ENCODE measurements at regions not wholly inside any gene's neighbourhood (a gene's known extent, or its start where the extent isn't known, plus 50 kb on each side); places are given as distances from the start of the nearest gene placed in this dataset.

- H3K27ac ChIP-seq (ENCODE audit: insufficient read depth, low read depth, low read length): no peak overlapping the region
- FAIRE-seq: no peak
- H3K9me3 ChIP-seq (replicated peaks; ENCODE audit: control insufficient read depth, insufficient read depth, low read length): no peaks in the 10 kb centered on the region
- CTCF ChIA-PET: no interaction called here
- dilution Hi-C loops (cut with MboI; ENCODE audit: extremely low pct_ligation_motif_present, low sequenced_read_pairs): no loop called here
- no peak overlapping the region for H3K4me3 ChIP-seq (replicated peaks in 1 of 3; ENCODE audit: insufficient read depth in 1 of 3, low read depth in 1 of 3, low read length in 3 of 3)
- POLR2A ChIA-PET: no interaction called here
- no peaks in the 10 kb centered on the region for H3K79me2 ChIP-seq (ENCODE audit: control insufficient read depth, insufficient read depth, low read length)
- H4K20me1 ChIP-seq (replicated peaks; ENCODE audit: control insufficient read depth, extremely low read depth, insufficient read depth, low read length): no peaks in the 10 kb centered on the region
- TF ChIP-seq EZH2 (IDR thresholded peaks at IDR 0.05; ENCODE audit: borderline replicate concordance, low read depth, low read length, severe bottlenecking) (no peak), CTCF (IDR thresholded peaks at IDR 0.05; ENCODE audit: extremely low read depth in 1 of 2, insufficient read depth in 1 of 2, low read depth in 1 of 2, low read length in 2 of 2) (no peak), MYC (IDR thresholded peaks at IDR 0.05; ENCODE audit: low read depth, low read length) (no peak)
- H3K9me1 ChIP-seq (replicated peaks; ENCODE audit: control insufficient read depth, extremely low read depth, insufficient read depth, low read length): no peaks in the 10 kb centered on the region
- no peak overlapping the region for H3K9ac ChIP-seq (replicated peaks; ENCODE audit: extremely low read depth, insufficient read depth, low read length)
- H2AFZ ChIP-seq (ENCODE audit: low read depth, low read length): no peak overlapping the region
- no peak overlapping the region for H3K4me2 ChIP-seq (ENCODE audit: insufficient read depth, low read length)
- intact Hi-C loops (cut with micrococcal nuclease): no loop called here
- no peak for DNase-seq (ENCODE audit: low read depth, low spot score)
- no peaks in the 10 kb centered on the region for H3K4me1 ChIP-seq (ENCODE audit: control insufficient read depth, extremely low read depth, insufficient read depth, low read length)
- no peaks in the 10 kb centered on the region for H3K27me3 ChIP-seq (ENCODE audit: control insufficient read depth in 2 of 2, insufficient read depth in 2 of 2, low read length in 2 of 2)
- no TSS peak for BruUV-seq (replicated peaks)
- no peaks in the 10 kb centered on the region for H3K36me3 ChIP-seq (ENCODE audit: control insufficient read depth in 2 of 2, extremely low read depth in 1 of 2, insufficient read depth in 2 of 2, low read length in 2 of 2)
Measured at GRCh38 chr5:26660116-26660515, 378.3 kb downstream of the CDH9 start.

GRCh38 chr5:26649000-26649399 is 389.4 kb downstream of the CDH9 start:
- BruUV-seq (replicated peaks): no TSS peak
- DNase-seq (ENCODE audit: low read depth, low spot score): no peak
- H3K9me1 ChIP-seq (replicated peaks; ENCODE audit: control insufficient read depth, extremely low read depth, insufficient read depth, low read length): no peaks in the 10 kb centered on the region
- dilution Hi-C loops (cut with MboI; ENCODE audit: extremely low pct_ligation_motif_present, low sequenced_read_pairs): no loop called here
- intact Hi-C loops (cut with micrococcal nuclease): no loop called here
- no peak overlapping the region for H3K4me3 ChIP-seq (replicated peaks in 1 of 3; ENCODE audit: insufficient read depth in 1 of 3, low read depth in 1 of 3, low read length in 3 of 3)
- TF ChIP-seq POLR2A (IDR thresholded peaks at IDR 0.05; ENCODE audit: low read depth, low read length) (no peak), EZH2 (IDR thresholded peaks at IDR 0.05; ENCODE audit: borderline replicate concordance, low read depth, low read length, severe bottlenecking) (no peak), CTCF (IDR thresholded peaks at IDR 0.05; ENCODE audit: extremely low read depth in 1 of 2, insufficient read depth in 1 of 2, low read depth in 1 of 2, low read length in 2 of 2) (no peak), MYC (IDR thresholded peaks at IDR 0.05; ENCODE audit: low read depth, low read length) (no peak), FOS (IDR thresholded peaks at IDR 0.05; ENCODE audit: borderline replicate concordance, insufficient read depth, low read length) (no peak), GATA2 (IDR thresholded peaks at IDR 0.05; ENCODE audit: insufficient read depth, insufficient read length, low read depth, low read length) (no peak), POLR2AphosphoS5 (IDR thresholded peaks at IDR 0.05; ENCODE audit: insufficient read depth, low read depth, low read length) (no peak), MAX (IDR thresholded peaks at IDR 0.05; ENCODE audit: insufficient read depth, insufficient read length) (no peak), JUN (IDR thresholded peaks at IDR 0.05; ENCODE audit: borderline replicate concordance, insufficient read depth, insufficient read length, low read depth) (no peak)
- H4K20me1 ChIP-seq (replicated peaks; ENCODE audit: control insufficient read depth, extremely low read depth, insufficient read depth, low read length): no peaks in the 10 kb centered on the region
- H3K79me2 ChIP-seq (ENCODE audit: control insufficient read depth, insufficient read depth, low read length): no peaks in the 10 kb centered on the region
- H3K4me1 ChIP-seq (ENCODE audit: control insufficient read depth, extremely low read depth, insufficient read depth, low read length): no peaks in the 10 kb centered on the region
- H3K4me2 ChIP-seq (ENCODE audit: insufficient read depth, low read length): no peak overlapping the region
- H2AFZ ChIP-seq (ENCODE audit: low read depth, low read length): no peak overlapping the region
- no peak overlapping the region for H3K27ac ChIP-seq (ENCODE audit: insufficient read depth, low read depth, low read length)
- CTCF ChIA-PET: no interaction called here
- H3K9ac ChIP-seq (replicated peaks; ENCODE audit: extremely low read depth, insufficient read depth, low read length): no peak overlapping the region
- H3K36me3 ChIP-seq (ENCODE audit: control insufficient read depth in 2 of 2, extremely low read depth in 1 of 2, insufficient read depth in 2 of 2, low read length in 2 of 2): no peaks in the 10 kb centered on the region
- POLR2A ChIA-PET: no interaction called here
- no peaks in the 10 kb centered on the region for H3K27me3 ChIP-seq (ENCODE audit: control insufficient read depth in 2 of 2, insufficient read depth in 2 of 2, low read length in 2 of 2)
- H3K9me3 ChIP-seq (replicated peaks; ENCODE audit: control insufficient read depth, insufficient read depth, low read length): peaks cover 3% of the 10 kb centered on the region
- no peak for FAIRE-seq
